CD4-positive, alpha-beta T cell treated with Interleukin-6 at 100 ng/mL for 8 hours (primary cell): ENCODE measurements at regions not wholly inside any gene's neighbourhood (a gene's known extent, or its start where the extent isn't known, plus 50 kb on each side); places are given as distances from the start of the nearest gene placed in this dataset.

Experiments
- DNase-seq: peaks from one replicate; pipeline ENCODE4 v3.0.0-alpha.2; 2020; ENCODE audit warnings: mixed read lengths, low spot score

DNA sequence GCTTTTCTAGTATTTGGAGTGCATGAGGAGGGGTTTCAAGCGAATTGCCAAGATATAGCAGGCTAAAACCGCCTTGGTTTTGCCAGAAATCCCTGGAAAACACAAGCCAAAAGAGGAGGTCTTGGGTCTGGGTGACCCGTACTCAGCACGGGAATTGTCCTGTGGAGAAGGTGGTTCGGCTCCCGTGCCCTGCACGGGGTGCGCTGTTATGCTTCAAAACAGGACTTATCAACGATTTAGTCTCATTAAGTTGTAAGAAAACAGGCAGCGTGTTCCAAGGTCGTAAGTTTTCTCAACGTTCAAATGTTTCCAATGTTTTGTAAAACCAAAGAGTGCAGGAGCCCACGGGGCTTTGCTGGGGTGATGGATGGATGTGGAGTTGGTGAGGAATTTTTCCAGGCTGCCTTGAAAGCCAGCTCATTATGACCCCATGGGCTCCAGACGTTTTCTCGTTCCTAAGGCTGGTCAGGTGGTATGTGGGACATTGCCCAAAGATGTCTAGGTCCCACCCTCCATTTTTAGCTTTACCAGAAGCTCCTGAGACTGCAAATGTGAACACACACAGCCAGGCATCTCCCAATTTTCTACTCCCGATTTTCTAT, 75.4 kb upstream of the CLDN14 start:
- DNase-seq, result no peak

DNA sequence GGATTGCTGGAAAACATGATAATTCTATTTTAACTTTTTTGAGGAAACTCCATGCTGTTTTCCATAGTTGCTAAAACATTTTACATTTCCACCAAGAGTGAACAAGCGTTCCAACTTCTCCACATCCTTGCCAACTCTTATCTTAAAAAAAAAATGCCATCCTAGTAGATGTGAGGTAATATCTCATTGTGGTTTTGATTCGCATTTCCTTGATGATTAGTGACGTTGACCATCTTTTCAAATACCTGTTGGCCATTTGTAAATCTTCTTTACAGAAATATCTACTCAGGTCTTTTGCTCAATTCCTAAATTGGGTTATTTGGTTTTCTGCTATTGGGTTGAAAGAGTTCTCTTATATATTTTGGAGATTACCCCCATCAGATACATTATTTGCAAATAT, 77.4 kb upstream of the CLDN14 start:
- no peak for DNase-seq

DNA sequence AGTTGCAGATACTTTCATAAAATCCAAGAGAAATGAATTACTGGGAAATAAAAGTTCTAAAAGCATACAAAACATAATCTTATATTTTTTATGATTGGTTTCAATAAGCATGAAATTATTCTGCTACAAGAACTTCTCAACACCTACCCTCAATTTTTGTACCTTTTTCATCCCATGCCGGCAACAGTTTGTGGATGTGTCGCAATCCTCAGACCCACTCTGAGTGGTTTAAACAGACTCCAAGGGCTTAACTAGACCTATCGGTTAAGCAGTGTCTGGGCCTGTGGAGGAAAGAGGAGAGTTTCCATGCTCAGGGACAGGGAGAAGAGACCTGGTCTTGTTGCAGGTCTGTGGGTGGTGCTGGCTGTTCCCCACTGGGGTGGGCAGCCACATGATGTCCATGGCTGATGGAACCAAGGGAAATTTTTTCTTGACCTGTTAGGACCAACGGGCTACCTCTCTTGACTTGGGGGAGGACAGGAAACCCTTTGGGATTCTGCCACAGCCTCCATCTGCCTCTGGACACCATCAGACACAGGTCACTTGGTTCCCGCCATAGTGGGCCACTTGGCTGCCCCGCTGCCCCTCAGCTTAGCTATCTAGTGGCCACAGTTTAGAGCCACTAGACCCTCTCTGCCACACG, 81.1 kb upstream of the CLDN14 start:
- DNase-seq, result no peak

DNA sequence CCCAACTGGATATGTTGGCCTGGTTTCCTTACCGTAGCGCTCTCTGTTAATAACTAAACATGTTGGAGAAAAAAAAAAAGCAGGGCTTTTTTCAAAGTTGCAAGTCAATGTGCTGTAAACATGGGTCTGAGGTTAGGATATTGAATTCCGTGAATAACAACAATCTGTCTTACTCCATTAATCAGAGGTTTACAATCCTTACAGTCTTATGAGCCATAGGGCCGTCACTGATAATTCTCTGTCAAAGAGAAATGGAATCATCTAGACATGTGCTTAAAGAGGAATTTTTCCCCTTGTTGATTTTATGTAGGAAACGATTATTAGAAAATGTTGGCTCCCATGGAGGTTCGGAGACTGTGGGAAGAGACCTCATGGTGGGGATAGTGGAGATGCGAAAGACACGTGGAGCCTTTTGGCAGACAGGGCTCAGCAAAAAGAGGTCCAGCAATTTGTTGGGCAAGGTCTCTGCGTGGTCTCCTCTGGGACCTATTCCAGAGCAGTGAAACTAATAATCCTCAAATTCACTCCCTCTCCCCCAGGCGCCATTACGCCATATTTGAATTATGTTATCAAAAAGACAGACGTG, 83.5 kb upstream of the CLDN14 start:
- DNase-seq, result no peak

DNA sequence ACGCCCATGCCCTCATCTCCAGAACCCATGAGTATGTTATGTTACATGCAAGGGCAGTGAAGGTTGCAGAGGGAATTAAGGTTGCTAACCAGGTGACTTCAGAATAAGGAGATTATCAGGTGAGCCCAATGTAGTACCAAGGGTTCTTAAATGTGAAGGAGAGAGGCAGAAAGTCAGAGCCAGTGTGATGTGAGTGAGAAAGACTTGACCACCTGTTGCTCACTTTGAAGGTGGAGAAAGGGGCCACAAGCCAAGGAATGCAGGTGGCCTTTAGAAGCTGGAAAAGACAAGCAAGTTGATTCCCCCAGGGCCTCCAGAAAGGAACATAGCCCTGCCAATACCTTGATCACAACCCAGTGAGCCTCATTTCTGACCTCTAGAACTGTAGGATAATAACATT, 84.7 kb upstream of the CLDN14 start:
- DNase-seq, result no peak

DNA sequence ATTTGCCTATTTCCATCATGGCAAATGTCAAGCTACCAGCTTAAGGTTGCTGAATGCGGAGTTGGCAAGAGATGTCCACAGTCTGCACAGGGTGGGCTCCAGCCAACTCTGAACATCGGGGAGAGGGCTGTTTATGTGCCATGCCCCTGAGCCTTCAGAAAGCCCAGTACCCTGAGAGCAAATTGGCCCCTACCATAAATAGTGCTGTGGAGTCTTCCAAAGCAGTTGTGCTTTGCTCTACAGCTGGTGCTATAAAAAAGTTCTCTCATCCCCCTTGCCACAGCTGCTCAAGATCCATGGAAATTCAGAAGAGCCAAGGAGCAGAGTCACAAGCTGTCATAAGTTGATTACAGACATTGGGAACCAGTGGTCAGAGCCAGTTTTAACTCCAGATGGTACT, 85.6 kb upstream of the CLDN14 start:
- no peak for DNase-seq

DNA sequence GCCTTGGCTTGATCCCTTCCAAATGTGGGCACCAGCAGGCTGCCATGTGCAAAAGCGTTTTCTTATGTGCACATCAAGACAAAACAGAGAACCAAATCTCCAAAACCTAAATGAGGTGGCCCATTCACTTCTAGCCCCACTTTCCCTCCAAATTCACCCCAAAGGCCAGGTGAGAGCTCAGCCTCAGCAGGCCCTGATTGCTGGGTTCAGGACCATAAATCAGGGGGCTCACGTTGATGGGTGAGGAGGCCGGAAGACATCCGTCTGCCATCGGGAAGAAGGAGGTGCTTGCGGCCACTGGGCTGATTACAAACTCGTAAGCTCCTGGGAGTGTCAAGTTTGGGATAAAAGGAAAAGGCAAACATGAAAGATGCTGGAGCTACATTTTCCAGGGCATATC, 86.7 kb upstream of the CLDN14 start:
- DNase-seq, result no peak

DNA sequence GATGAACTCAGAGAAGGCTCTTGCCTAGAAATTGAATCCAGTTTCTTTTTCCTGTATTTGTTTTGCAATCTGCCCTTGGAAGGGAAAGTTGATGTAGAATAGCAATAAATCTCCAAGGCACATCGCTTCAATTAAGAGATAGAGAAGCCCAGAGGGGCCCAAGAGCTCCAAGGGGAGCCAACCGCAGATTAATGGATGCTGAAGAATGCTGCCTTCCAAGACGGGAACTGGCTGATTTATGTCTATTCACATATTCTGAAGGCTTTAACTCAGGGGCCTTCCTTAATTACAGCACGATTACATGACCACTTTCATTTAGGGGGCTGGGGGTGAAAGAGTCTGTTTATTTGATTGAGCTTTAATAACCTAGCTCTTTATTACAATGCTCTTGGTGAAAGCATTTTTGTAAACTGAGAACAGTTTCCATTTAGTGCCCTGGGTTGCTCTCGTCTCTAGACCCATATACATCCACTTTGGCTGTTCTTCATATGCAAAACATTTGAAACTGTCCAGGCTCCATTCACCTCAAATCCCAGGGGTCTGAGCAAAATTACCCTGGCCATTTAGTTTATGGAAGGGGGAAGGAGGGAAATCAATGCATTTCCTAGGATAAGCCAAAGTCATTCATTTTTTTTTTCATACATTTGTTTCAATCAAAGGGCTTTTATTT, 87.4 kb upstream of the CLDN14 start:
- DNase-seq, result no peak

DNA sequence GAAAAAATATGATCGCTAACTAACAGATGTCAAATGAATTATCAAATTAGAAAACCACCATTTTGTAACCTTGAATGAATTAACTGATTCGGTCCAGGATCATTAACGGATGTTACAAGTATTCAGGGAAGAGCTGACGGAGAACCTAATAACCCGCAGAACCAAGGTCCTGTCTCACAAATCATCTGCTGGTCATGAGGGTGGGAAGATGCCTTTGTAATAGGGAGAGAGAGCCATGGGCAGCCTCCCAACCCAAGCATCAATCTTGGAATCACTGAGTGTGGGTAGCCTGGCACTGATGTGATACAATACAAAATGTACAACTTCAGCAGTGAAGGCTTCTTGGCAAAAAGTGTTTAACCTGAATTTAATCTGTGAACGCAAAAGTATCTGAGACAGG, 89.6 kb upstream of the CLDN14 start:
- DNase-seq, result no peak

DNA sequence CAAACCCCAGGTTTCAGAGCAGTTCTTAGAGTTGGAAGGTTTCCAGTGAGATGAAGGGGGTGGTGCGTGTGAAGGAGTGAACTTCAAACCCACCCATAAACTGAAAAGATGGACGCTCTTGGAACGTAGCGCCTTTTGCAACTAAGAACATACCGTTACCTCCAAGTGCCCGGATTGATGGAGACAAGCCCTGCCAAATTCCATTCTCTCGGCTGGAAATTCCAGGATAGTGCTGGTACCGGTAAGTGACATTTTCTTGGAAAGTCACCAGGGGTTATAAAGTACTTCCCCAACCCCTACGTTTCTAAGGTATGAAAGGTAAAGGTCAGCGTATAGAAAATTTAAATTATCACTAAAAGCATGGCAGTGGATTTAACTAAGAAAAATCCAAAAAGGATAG, 91.6 kb upstream of the CLDN14 start:
- DNase-seq, result no peak

DNA sequence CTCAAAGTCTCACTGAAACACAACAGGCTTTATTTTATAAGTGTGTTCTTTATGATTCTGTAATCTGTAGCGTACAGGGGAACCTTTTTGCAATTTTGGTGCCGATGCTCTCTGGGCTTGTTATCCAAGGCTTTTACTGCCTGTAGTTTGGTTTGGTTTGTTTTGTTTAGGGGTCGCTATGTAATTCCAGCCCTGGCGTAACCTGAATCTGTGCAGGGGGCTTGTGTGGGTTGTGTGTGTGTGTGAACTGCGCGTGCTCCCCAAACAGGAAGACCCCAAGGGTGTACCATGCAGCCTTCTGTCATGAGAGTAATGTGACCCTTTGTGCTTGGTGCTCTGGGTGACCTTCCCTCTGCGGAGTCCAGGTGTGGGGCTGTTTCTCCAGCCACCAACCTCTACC, 92.1 kb upstream of the CLDN14 start:
- no peak for DNase-seq

DNA sequence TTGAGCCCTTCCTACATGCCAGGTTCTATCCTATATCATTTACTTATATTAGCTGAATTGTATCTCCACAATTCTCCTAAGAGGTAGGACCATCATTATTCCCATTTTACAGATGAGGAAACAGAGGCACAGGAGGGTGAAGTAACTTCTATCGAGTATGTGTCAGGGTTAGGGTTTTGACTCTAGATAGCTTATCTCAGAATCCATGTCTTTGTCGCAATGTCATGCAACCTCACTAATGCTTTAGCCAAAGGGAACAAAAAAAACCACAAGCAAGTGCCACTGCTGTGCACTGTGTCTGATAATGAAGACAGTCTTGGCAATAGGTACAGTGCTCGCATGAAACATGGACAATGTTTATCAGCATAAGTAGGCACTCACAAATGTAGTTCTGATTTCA, 95.4 kb upstream of the CLDN14 start:
- DNase-seq, result no peak

DNA sequence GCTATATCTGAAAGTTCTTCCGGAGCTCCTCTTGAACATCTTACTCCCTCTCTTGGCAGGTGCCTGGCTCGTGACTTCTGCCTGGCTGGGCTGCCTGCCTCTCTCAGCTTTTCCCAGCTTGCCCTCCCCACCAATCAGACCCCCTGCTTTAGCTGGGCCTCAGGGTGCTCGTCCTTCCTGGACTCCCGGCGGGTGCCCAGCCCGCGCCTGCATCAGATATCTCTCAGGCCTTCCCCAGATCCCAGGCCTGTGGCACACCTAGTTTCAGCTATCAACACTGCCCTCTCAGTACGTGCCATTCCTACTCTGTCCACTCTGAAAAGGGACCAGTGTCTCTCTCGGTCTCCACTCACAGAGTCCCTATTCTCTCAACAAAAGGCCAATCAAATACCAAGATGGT, 96.5 kb upstream of the CLDN14 start:
- no peak for DNase-seq

DNA sequence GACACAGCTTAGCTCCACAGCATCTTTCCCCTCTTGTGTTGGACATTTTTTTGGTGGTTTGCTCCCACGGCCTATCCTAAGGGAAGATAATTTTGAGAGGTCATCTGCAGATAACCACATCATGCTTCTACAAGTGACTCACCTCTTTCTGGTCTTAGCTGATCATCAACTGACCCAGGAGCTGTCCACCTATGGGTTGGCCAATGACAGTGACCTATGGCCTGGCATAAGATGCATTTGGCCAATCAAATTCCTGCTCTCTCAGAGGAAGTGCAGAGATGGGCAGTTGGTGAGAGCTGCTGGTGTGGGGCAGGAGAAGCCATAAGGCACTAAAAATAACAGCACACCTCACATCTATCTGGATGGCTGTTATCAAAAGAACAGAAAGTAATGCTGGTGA, 100.0 kb upstream of the CLDN14 start:
- no peak for DNase-seq

DNA sequence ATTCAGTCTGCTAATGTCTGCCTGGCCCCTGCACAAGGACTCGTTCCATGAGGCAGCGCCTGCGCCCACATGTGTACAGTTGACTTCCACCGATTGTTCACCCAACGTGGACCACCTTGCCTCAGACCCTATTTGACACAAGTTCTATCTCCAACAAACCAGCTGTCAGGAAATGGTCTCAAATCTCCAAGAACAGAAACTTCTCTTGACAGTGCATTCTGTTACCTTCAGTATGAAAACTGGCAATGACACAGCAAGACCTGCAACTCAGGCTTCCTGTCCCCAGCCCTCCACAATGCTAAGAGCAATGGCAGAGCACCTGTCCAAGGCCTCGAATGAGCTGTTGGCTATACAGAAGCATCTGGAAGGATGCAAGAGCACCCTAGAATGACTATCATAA, 102.3 kb upstream of the CLDN14 start:
- no peak for DNase-seq

DNA sequence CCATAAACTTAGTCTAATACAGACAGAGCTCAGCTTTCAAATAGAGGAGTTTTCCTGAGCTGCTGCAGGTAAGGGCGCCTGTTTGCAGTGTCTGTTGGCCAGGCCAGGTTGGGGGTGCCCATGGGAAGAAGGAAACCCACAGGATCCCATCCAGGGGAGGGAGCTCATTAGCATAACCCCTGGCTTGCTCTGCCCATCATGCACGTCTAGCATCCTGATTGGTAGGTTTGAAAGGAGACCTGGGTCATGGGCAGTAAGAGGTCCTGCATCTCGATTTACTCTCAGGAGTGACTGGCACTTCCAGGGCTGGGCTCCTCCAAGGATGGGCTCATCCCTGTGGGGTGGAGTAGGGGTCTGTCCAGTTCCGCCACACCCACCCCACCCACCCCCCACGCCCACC, 103.7 kb upstream of the CLDN14 start:
- no peak for DNase-seq

DNA sequence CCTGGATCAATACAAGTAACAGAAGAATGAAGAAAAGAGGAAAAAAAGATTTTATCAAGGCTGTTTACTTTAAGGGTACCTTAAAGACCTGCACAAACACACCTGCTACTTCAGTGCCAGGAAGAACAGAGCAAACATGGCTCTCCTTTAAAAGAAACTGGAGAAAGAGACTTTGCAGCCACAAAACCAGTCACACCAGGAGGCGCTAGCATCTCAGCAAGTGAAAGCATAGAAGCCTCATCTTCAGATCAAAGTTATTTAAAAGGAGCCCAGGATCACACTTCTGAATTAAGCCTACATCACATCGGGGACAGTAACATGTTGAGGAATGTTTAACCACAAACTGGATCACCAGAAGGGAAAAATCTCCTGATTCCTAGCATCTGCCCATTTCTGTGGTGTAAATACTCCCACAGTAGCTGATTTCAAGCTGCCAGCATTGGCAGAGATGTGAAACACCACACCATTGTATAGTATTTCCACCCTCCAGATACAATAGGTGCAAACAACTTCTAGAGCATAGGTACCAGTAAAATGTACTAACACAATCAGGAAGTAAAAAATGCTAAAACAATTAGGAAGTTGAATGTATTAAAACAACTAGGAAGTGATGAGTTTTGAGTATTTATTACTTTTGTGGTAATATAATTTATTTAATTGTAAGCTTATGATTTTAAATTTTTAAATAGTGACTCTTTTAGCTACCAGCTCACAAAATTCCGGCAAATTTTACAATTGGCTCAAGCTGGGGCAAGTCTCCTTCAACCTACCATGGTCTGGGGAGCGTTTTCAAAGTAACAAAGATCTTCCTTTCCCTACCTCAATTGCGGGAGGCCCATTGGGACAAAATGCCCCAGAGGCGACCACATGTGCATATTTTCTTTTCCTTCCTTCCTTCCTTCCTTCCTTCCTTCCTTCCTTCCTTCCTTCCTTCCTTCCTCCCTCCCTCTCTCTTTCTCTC, 105.3 kb upstream of the CLDN14 start:
- DNase-seq, result peak; percentile 15

DNA sequence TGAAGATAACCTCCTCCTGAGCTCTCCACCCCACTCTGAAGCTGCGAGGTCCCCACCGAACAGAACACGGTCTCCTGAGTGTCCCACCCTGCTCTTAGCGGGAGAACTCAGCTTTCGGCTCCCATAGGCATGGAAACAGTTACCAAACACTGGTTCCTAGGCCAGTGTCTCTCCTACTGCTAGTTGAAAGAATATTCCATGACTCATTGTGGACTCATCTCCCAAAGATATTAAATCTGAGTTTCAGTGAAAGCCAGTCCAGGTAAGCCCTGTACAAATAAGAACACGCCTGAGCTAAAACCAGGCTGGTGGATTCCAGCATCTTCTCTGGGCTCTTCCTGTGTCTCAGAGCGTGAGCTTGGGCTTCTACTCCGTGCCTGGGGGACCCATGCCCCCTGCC, 107.5 kb upstream of the CLDN14 start:
- no peak for DNase-seq

DNA sequence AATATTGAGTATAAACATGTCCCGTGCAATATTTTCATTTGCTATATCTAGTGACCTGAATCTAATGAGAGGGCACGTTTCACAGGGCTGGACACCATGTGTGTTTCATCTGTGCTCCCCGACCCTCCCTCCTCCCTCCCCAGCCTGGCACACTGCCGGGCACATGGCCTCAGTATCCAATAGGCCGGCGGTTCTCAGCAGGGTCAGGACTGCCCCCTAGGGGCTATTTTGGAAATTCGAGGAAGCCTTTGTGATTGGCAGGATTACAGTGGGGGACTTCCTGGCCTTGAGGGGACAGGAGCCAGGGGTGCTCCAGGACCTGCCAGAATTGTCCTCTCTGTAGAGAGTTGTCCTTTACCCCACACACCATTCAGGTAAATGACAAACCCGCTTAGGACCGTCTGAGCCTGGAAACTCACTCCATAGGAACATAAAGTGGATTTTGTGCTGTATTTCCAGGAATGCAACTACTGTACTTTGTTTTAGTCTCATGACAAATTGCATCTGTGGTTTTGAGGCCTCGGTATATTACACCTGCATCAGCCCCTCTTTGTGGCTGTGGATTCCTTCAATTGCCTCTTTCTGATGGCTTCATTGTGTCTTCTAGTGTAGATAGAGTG, 109.5 kb upstream of the SIM2 start:
- no peak for DNase-seq

DNA sequence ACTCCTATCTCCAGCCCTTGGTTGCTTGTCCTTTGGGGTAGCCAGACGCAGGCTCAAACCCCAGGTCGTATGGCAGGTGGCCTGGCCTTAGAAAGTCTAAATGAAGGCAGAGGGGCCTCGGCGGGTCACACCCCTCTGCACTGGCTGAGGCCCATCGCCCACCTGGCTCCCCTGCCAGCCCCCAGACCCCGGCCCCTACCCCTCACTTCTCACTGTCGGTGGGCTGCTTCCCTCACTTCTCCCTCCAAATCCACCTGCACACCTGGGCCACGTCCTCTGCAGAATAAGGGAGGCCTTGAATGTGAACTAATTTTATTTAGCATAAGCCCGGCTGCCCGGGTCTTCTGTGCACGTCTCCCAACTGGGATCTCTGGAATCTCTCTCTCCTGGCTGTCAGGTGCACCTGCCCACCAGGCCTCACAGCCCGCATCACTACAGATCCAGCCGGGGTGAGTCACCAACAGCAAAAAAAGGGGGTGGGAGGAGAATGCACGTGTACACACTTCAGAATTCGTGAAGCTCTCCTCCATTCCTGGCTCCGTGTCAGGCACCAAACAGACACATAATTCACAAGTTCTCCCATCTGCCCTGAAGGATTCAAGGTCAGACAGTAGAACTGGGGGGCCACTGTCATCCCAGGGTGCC, 107.5 kb upstream of the SIM2 start:
- DNase-seq, result no peak

DNA sequence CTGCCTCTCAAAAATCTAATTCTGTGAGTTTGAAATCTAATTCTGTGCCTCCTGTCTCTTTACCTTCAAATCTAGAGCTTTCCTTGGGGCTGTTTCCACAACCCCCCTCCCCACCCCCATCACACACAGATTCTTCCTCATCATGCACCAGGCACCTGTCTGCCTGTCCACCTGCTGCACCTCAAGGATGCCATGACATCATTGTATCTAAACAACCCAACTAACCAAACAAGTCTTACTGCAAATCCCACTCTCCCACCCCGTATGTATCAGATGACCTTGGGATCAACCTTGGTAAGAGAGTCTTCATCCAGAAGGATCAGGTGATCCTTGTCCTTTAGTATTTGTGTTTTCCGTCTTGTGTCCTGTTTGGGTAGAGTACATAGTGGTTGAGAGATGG, 102.7 kb upstream of the SIM2 start:
- DNase-seq, result no peak
